ENCODE measurements at regions not wholly inside any gene's neighbourhood (a gene's known extent, or its start where the extent isn't known, plus 50 kb on each side); places are given as distances from the start of the nearest gene placed in this dataset.

DNA sequence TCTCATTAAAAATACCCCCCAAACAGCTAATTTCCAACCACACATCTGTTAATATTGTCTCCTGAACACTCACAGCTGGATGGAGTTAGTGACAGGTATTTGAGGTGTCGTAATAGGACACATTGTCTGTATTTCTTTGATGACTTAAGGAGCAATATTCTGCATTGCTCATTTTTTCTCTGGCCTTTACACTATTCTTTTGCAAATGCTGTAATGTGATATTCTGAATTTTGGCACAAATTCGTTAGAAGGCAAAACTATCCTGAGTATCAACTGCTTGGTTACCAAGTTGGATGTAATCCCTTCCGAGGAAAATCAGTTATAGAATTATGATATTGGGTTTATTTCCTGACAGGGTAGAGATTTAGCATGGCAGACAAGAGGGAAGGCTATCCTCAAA, 1030.2 kb downstream of the MCTP2 start:
- TF ChIP-seq CEBPG (CRISPR knock-in tag; IDR thresholded peaks at IDR 0.05) (no peak), ZNF414 (CRISPR knock-in tag; IDR thresholded peaks at IDR 0.05) (no peak), EZH2 (conservative IDR thresholded peaks at IDR 0.05; ENCODE audit: low read depth, low read length) (no peak), CREB1 (IDR thresholded peaks at IDR 0.05) (no peak), CREB1 (CRISPR knock-in tag; IDR thresholded peaks at IDR 0.05) (no peak), POLR2A (IDR thresholded peaks at IDR 0.05; ENCODE audit: insufficient read depth in 1 of 2, low read depth in 2 of 2, low read length in 2 of 2) (no peak), NR3C1 (CRISPR knock-in tag; IDR thresholded peaks at IDR 0.05) (no peak), HCFC1 (IDR thresholded peaks at IDR 0.05; ENCODE audit: low read depth, low read length) (no peak), CTCF (CRISPR knock-in tag; IDR thresholded peaks at IDR 0.05) (no peak), EP300 (IDR thresholded peaks at IDR 0.05; ENCODE audit: low read depth in 2 of 2, low read length in 2 of 2) (no peak), EP300 (CRISPR knock-in tag; IDR thresholded peaks at IDR 0.05; ENCODE audit: borderline replicate concordance) (no peak), SP2 (CRISPR knock-in tag; IDR thresholded peaks at IDR 0.05) (no peak)
- TF ChIP-seq, protein P1, sequence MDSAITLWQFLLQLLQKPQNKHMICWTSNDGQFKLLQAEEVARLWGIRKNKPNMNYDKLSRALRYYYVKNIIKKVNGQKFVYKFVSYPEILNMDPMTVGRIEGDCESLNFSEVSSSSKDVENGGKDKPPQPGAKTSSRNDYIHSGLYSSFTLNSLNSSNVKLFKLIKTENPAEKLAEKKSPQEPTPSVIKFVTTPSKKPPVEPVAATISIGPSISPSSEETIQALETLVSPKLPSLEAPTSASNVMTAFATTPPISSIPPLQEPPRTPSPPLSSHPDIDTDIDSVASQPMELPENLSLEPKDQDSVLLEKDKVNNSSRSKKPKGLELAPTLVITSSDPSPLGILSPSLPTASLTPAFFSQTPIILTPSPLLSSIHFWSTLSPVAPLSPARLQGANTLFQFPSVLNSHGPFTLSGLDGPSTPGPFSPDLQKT (CRISPR knock-in tag; IDR thresholded peaks at IDR 0.05; ENCODE audit: borderline replicate concordance): no peak
